Smooth muscle cell (in vitro differentiated cells): ENCODE measurements at regions not wholly inside any gene's neighbourhood (a gene's known extent, or its start where the extent isn't known, plus 50 kb on each side); places are given as distances from the start of the nearest gene placed in this dataset.

Source experiments
- DNase-seq: peaks from one replicate; lab custom pipeline; 2025; ENCODE audit not compliant: unreplicated experiment; lab: John Stamatoyannopoulos, UW
- H2AFZ ChIP-seq: fragments of 200-600 bp; sonication (generic); 2 replicates; pipeline ENCODE4 v1.6.0; 2016; ENCODE audit warnings: antibody characterized with exemption, low read depth, mild to moderate bottlenecking
- H3F3A ChIP-seq: fragments of 200-600 bp; sonication (generic); 2 replicates; pipeline ENCODE4 v1.6.0; 2017; ENCODE audit warnings: antibody characterized with exemption, low read depth
- H3K27ac ChIP-seq: fragments of 200-600 bp; sonication (generic); 2 replicates; pipeline ENCODE4 v1.5.1; 2016; ENCODE audit warnings: low read depth, mild to moderate bottlenecking
- H3K27me3 ChIP-seq: fragments of 200-600 bp; sonication (generic); 2 replicates; pipeline ENCODE4 v1.6.1; 2016; ENCODE audit warnings: low read depth, mild to moderate bottlenecking
- H3K36me3 ChIP-seq: fragments of 200-600 bp; sonication (generic); 2 replicates; pipeline ENCODE4 v1.5.1; 2016; ENCODE audit warnings: low read depth
- H3K4me1 ChIP-seq: fragments of 200-600 bp; sonication (generic); 2 replicates; pipeline ENCODE4 v1.5.1; 2016; ENCODE audit warnings: low read depth
- H3K4me2 ChIP-seq: fragments of 200-600 bp; sonication (generic); 2 replicates; pipeline ENCODE4 v1.6.0; 2016; ENCODE audit warnings: mild to moderate bottlenecking
- H3K4me3 ChIP-seq: fragments of 200-600 bp; sonication (generic); 2 replicates; pipeline ENCODE4 v1.5.1; 2016; ENCODE audit warnings: mild to moderate bottlenecking
- H3K79me2 ChIP-seq: fragments of 200-600 bp; sonication (generic); 2 replicates; pipeline ENCODE4 v1.6.0; 2016; ENCODE audit warnings: low read depth, mild to moderate bottlenecking
- H3K9ac ChIP-seq: fragments of 200-600 bp; sonication (generic); 2 replicates; pipeline ENCODE4 v1.6.0; 2016; ENCODE audit warnings: low read depth
- H3K9me3 ChIP-seq: fragments of 200-600 bp; sonication (generic); replicated peaks from 2 replicates; pipeline ENCODE4 v1.5.1; 2016; ENCODE audit warnings: low read depth
- H4K20me1 ChIP-seq: fragments of 200-600 bp; sonication (generic); 2 replicates; pipeline ENCODE4 v1.6.0; 2016; ENCODE audit warnings: low read depth
- CTCF ChIP-seq: fragments of 200-600 bp; sonication (generic); IDR thresholded peaks from 2 replicates; pipeline ENCODE4 v1.5.1; 2017; ENCODE audit warnings: borderline replicate concordance, mild to moderate bottlenecking, antibody characterized with exemption; ENCODE audit not compliant: insufficient read depth, poor library complexity, severe bottlenecking
- WGBS: methylation state at CpG from one replicate; pipeline ENCODE4 v1.1.7; 2016; ENCODE audit warnings: low lambda C conversion rate; 5-methylcytosine and 5-hydroxymethylcytosine counted together

- Histone ChIP-seq H3K27me3 (no peaks in the 10 kb centered on the region), H3K79me2 (no peaks in the 10 kb centered on the region), H3K4me1 (peaks cover 9% of the 10 kb centered on the region), H2AFZ (no peak overlapping the region), H3K4me3 (no peak overlapping the region), H3K9ac (no peak overlapping the region), H3F3A (no peaks in the 10 kb centered on the region), H3K36me3 (no peaks in the 10 kb centered on the region), H4K20me1 (no peaks in the 10 kb centered on the region), H3K4me2 (no peak overlapping the region), H3K9me3 (no peaks in the 10 kb centered on the region), H3K27ac (no peak overlapping the region)
- WGBS: 93% methylated on average over 20 of the region's 20 CpGs
- no peak for TF ChIP-seq CTCF
- DNase-seq: no peak
These were observed 198.6 kb downstream of the MSX2 start for GRCh38 chr5:174922955-174923354.

GRCh38 chr5:174920906-174921550 is 196.6 kb downstream of the MSX2 start:
- DNase-seq: no peak
- peak overlapping the region; percentile 30 for H3K4me3 ChIP-seq
- peak overlapping the region; percentile 70 for H3K4me2 ChIP-seq
- no peaks in the 10 kb centered on the region for H3K36me3 ChIP-seq
- H2AFZ ChIP-seq: peak overlapping the region; percentile 72
- peak overlapping the region; percentile 24 for H3K9ac ChIP-seq
- no peaks in the 10 kb centered on the region for H3K27me3 ChIP-seq
- H4K20me1 ChIP-seq: no peaks in the 10 kb centered on the region
- H3K79me2 ChIP-seq: no peaks in the 10 kb centered on the region
- peak overlapping the region; percentile 54 for H3K27ac ChIP-seq
- H3F3A ChIP-seq: no peaks in the 10 kb centered on the region
- H3K4me1 ChIP-seq: peaks cover 9% of the 10 kb centered on the region
- no peak for TF ChIP-seq CTCF
- no peaks in the 10 kb centered on the region for H3K9me3 ChIP-seq
- WGBS: 32% methylated on average over 8 of the region's 8 CpGs

GRCh38 chr5:174919351-174919750 is 195.0 kb downstream of the MSX2 start:
- no peak overlapping the region for H2AFZ ChIP-seq
- H3K27ac ChIP-seq: no peak overlapping the region
- H3F3A ChIP-seq: no peaks in the 10 kb centered on the region
- H3K9me3 ChIP-seq: no peaks in the 10 kb centered on the region
- WGBS: 91% methylated on average over 3 of the region's 3 CpGs
- no peaks in the 10 kb centered on the region for H4K20me1 ChIP-seq
- no peak overlapping the region for H3K4me3 ChIP-seq
- no peaks in the 10 kb centered on the region for H3K79me2 ChIP-seq
- no peaks in the 10 kb centered on the region for H3K36me3 ChIP-seq
- no peak for DNase-seq
- no peak for TF ChIP-seq CTCF
- no peak overlapping the region for H3K4me2 ChIP-seq
- H3K27me3 ChIP-seq: no peaks in the 10 kb centered on the region
- H3K4me1 ChIP-seq: peaks cover 9% of the 10 kb centered on the region
- no peak overlapping the region for H3K9ac ChIP-seq

GRCh38 chr5:174918655-174919054 is 194.3 kb downstream of the MSX2 start:
- Histone ChIP-seq H3K4me3 (no peak overlapping the region), H3K79me2 (no peaks in the 10 kb centered on the region), H3F3A (no peaks in the 10 kb centered on the region), H3K9me3 (no peaks in the 10 kb centered on the region), H4K20me1 (no peaks in the 10 kb centered on the region), H3K9ac (no peak overlapping the region), H3K27ac (no peak overlapping the region), H3K36me3 (no peaks in the 10 kb centered on the region), H3K4me2 (no peak overlapping the region), H3K27me3 (no peaks in the 10 kb centered on the region), H2AFZ (no peak overlapping the region), H3K4me1 (peaks cover 9% of the 10 kb centered on the region)
- no peak for TF ChIP-seq CTCF
- DNase-seq: no peak
- 74% methylated on average over 1 of the region's 1 CpG for WGBS
